Gastrocnemius medialis (tissue), 4 donors: ENCODE measurements at regions not wholly inside any gene's neighbourhood (a gene's known extent, or its start where the extent isn't known, plus 50 kb on each side); places are given as distances from the start of the nearest gene placed in this dataset.

ENCODE experiments used
- CTCF ChIP-seq, 5 experiments: fragments of 450-650 bp in 3 of 5; fragments of 200-600 bp in 2 of 5; sonication (generic) in 2 of 5; IDR thresholded peaks in 4 of 5; conservative IDR thresholded peaks in 1 of 5; 1 replicate in 4 of 5; 2 replicates in 1 of 5; pipeline ENCODE4 v1.5.1; 2016 to 2019; ENCODE audit warnings: antibody characterized with exemption in 5 of 5, mild to moderate bottlenecking in 3 of 5, moderate library complexity in 3 of 5
- POLR2A ChIP-seq, 2 donors: fragments of 450-650 bp; IDR thresholded peaks; one replicate each; pipeline ENCODE4 v1.6.1; 2017; ENCODE audit warnings: antibody characterized with exemption in 2 of 2, mild to moderate bottlenecking in 2 of 2, moderate library complexity in 2 of 2

- TF ChIP-seq CTCF (IDR thresholded peaks at IDR 0.05 in 4 of 5, conservative IDR thresholded peaks at IDR 0.05 in 1 of 5) (no peak), POLR2A (IDR thresholded peaks at IDR 0.05) (no peak)
These were observed 92.1 kb upstream of the IFNE start for GRCh38 chr9:21574261-21574660.
